GM23248 (cell line): ENCODE measurements at regions not wholly inside any gene's neighbourhood (a gene's known extent, or its start where the extent isn't known, plus 50 kb on each side); places are given as distances from the start of the nearest gene placed in this dataset.
"Not testable (repeated sequence)": the region's sequence is repeated elsewhere in the genome, so short reads cannot be mapped to it uniquely, and the experiment has no call there.

Source experiments
- DNase-seq: peaks from one replicate; pipeline ENCODE4 v3.0.0-alpha.2; 2015
- H2AFZ ChIP-seq: fragments of 200-600 bp; sonication (generic); 2 replicates; pipeline ENCODE4 v1.6.1; 2016; ENCODE audit warnings: antibody characterized with exemption
- H3F3A ChIP-seq: fragments of 200-600 bp; sonication (generic); 2 replicates; pipeline ENCODE4 v1.6.1; 2016; ENCODE audit warnings: mild to moderate bottlenecking, antibody characterized with exemption, mixed run types; ENCODE audit not compliant: insufficient read depth
- H3K27ac ChIP-seq: fragments of 200-600 bp; sonication (generic); 2 replicates; pipeline ENCODE4 v1.5.1; 2016; ENCODE audit warnings: mild to moderate bottlenecking
- H3K27me3 ChIP-seq: fragments of 200-600 bp; sonication (generic); replicated peaks from 2 replicates; pipeline ENCODE4 v1.6.1; 2016; ENCODE audit warnings: mild to moderate bottlenecking; ENCODE audit not compliant: insufficient read depth
- H3K36me3 ChIP-seq: fragments of 200-600 bp; sonication (generic); 2 replicates; pipeline ENCODE4 v1.6.1; 2016; ENCODE audit warnings: low read depth, mild to moderate bottlenecking
- H3K4me1 ChIP-seq: fragments of 200-600 bp; sonication (generic); 2 replicates; pipeline ENCODE4 v1.6.1; 2016; ENCODE audit warnings: mild to moderate bottlenecking; ENCODE audit not compliant: insufficient read depth
- H3K4me2 ChIP-seq: fragments of 200-600 bp; sonication (generic); one replicate; pipeline ENCODE4 v1.6.1; 2016; ENCODE audit warnings: mild to moderate bottlenecking; ENCODE audit not compliant: unreplicated experiment
- H3K4me3 ChIP-seq: fragments of 200-600 bp; sonication (generic); 2 replicates; pipeline ENCODE4 v1.5.1; 2016; ENCODE audit warnings: mild to moderate bottlenecking
- H3K79me2 ChIP-seq: fragments of 200-600 bp; sonication (generic); 2 replicates; pipeline ENCODE4 v1.6.1; 2016; ENCODE audit warnings: mild to moderate bottlenecking; ENCODE audit not compliant: insufficient read depth
- H3K9ac ChIP-seq: fragments of 200-600 bp; sonication (generic); 2 replicates; pipeline ENCODE4 v1.6.1; 2016; ENCODE audit warnings: mild to moderate bottlenecking
- H3K9me2 ChIP-seq: fragments of 200-600 bp; sonication (generic); 2 replicates; pipeline ENCODE4 v1.6.1; 2016; ENCODE audit warnings: mixed run types, mild to moderate bottlenecking, moderate library complexity; ENCODE audit not compliant: insufficient read depth
- H3K9me3 ChIP-seq: fragments of 200-600 bp; sonication (generic); one replicate; pipeline ENCODE4 v1.6.1; 2017; ENCODE audit warnings: low read depth
- H4K20me1 ChIP-seq: fragments of 200-600 bp; sonication (generic); 2 replicates; pipeline ENCODE4 v1.6.0; 2016; ENCODE audit not compliant: insufficient read depth
- EZH2 ChIP-seq: fragments of 200-600 bp; sonication (generic); IDR thresholded peaks from 2 replicates; pipeline ENCODE4 v1.6.1; 2018; ENCODE audit warnings: antibody characterized with exemption, mild to moderate bottlenecking; ENCODE audit not compliant: insufficient read depth, poor library complexity, severe bottlenecking
- EZH2phosphoT487 ChIP-seq: fragments of 200-600 bp; sonication (generic); IDR thresholded peaks from 2 replicates; pipeline ENCODE4 v1.6.1; 2018; ENCODE audit warnings: antibody characterized with exemption, moderate library complexity, mild to moderate bottlenecking, low read depth; ENCODE audit not compliant: insufficient read depth
- WGBS, 2 experiments: methylation state at CpG; one replicate each; pipeline ENCODE4 v1.1.6; 2015 to 2017; ENCODE audit warnings: low lambda C conversion rate in 2 of 2, low coverage in 1 of 2; ENCODE audit errors: missing lambda C conversion rate in 2 of 2; 5-methylcytosine and 5-hydroxymethylcytosine counted together
- in situ Hi-C: fragments of 300-500 bp; cut with MboI; formaldehyde crosslinking; loops from 2 replicates; pipeline ENCODE4 v1.15.0; 2020

- no peaks in the 10 kb centered on the region for H3K4me1 ChIP-seq
- no peaks in the 10 kb centered on the region for H3K9me2 ChIP-seq
- no peaks in the 10 kb centered on the region for H3K36me3 ChIP-seq
- no peak overlapping the region for H2AFZ ChIP-seq
- no peak for DNase-seq
- no peaks in the 10 kb centered on the region for H3K27me3 ChIP-seq
- no peaks in the 10 kb centered on the region for H3K9me3 ChIP-seq
- H4K20me1 ChIP-seq, result no peaks in the 10 kb centered on the region
- in situ Hi-C loops, result no loop called here
- H3F3A ChIP-seq, result no peaks in the 10 kb centered on the region
- H3K4me2 ChIP-seq, result no peak overlapping the region
- H3K27ac ChIP-seq, result no peak overlapping the region
- H3K9ac ChIP-seq, result no peak overlapping the region
- TF ChIP-seq EZH2 (no peak), EZH2phosphoT487 (no peak)
- no peak overlapping the region for H3K4me3 ChIP-seq
- H3K79me2 ChIP-seq, result no peaks in the 10 kb centered on the region
Measured at GRCh38 chr9:32200896-32201295, 183.5 kb upstream of the ACO1 start.

GRCh38 chr9:32209164-32209563 is 175.3 kb upstream of the ACO1 start:
- H3K4me3 ChIP-seq, H3K27ac ChIP-seq, H3K27me3 ChIP-seq, H3K9me3 ChIP-seq, H4K20me1 ChIP-seq, in situ Hi-C loops, H3K4me1 ChIP-seq, H3K36me3 ChIP-seq, DNase-seq, H2AFZ ChIP-seq, H3K4me2 ChIP-seq, H3K79me2 ChIP-seq, H3K9ac ChIP-seq, H3K9me2 ChIP-seq, H3F3A ChIP-seq: not testable (repeated sequence)
- 11 to 19% methylated on average over 3 of the region's 3 CpGs for WGBS, 2 experiments

GRCh38 chr9:32218100-32218767 is 166.2 kb upstream of the ACO1 start:
- Histone ChIP-seq H3K9ac (no peak overlapping the region), H3K9me3 (no peaks in the 10 kb centered on the region), H3K36me3 (no peaks in the 10 kb centered on the region), H3K4me2 (no peak overlapping the region), H3K79me2 (no peaks in the 10 kb centered on the region), H3K4me1 (no peaks in the 10 kb centered on the region), H3K4me3 (no peak overlapping the region), H3K9me2 (no peaks in the 10 kb centered on the region), H2AFZ (no peak overlapping the region), H3K27me3 (no peaks in the 10 kb centered on the region), H3K27ac (no peak overlapping the region), H3F3A (no peaks in the 10 kb centered on the region), H4K20me1 (no peaks in the 10 kb centered on the region)
- TF ChIP-seq EZH2 (no peak), EZH2phosphoT487 (no peak)
- in situ Hi-C loops, result no loop called here
- DNase-seq, result no peak

- Histone ChIP-seq H3K79me2 (no peaks in the 10 kb centered on the region), H3K4me1 (no peaks in the 10 kb centered on the region), H3K9ac (no peak overlapping the region), H3K9me3 (no peaks in the 10 kb centered on the region), H3K27ac (no peak overlapping the region), H3K4me2 (no peak overlapping the region), H2AFZ (no peak overlapping the region), H3K27me3 (no peaks in the 10 kb centered on the region), H4K20me1 (no peaks in the 10 kb centered on the region), H3K4me3 (no peak overlapping the region), H3K9me2 (no peaks in the 10 kb centered on the region), H3F3A (no peaks in the 10 kb centered on the region), H3K36me3 (no peaks in the 10 kb centered on the region)
- TF ChIP-seq EZH2phosphoT487, result no peak
- TF ChIP-seq EZH2, result no peak
- no peak for DNase-seq
- in situ Hi-C loops, result no loop called here
- WGBS, 2 experiments, result 51 to 65% methylated on average over 2 of the region's 2 CpGs
Measured at GRCh38 chr9:32220750-32221149, 163.7 kb upstream of the ACO1 start.

- no peaks in the 10 kb centered on the region for H3K36me3 ChIP-seq
- H3K4me3 ChIP-seq, result no peak overlapping the region
- 14 to 16% methylated on average over 2 of the region's 2 CpGs for WGBS, 2 experiments
- no peak overlapping the region for H2AFZ ChIP-seq
- in situ Hi-C loops, result no loop called here
- no peak overlapping the region for H3K9ac ChIP-seq
- H3K9me2 ChIP-seq, result no peaks in the 10 kb centered on the region
- no peaks in the 10 kb centered on the region for H4K20me1 ChIP-seq
- no peaks in the 10 kb centered on the region for H3K9me3 ChIP-seq
- no peaks in the 10 kb centered on the region for H3K27me3 ChIP-seq
- H3K4me2 ChIP-seq, result no peak overlapping the region
- DNase-seq, result no peak
- no peak for TF ChIP-seq EZH2
- no peak for TF ChIP-seq EZH2phosphoT487
- no peak overlapping the region for H3K27ac ChIP-seq
- no peaks in the 10 kb centered on the region for H3K4me1 ChIP-seq
- H3F3A ChIP-seq, result no peaks in the 10 kb centered on the region
- no peaks in the 10 kb centered on the region for H3K79me2 ChIP-seq
Measured at GRCh38 chr9:32234451-32234850, 150.0 kb upstream of the ACO1 start.
